HG03103 (cell line): ENCODE measurements at regions not wholly inside any gene's neighbourhood (a gene's known extent, or its start where the extent isn't known, plus 50 kb on each side); places are given as distances from the start of the nearest gene placed in this dataset.

Source experiments
- ATAC-seq: cut with Tn5 transposase; IDR thresholded peaks from one replicate; pipeline ENCODE4 v1.9.1; 2021; ENCODE audit warnings: low read depth; ENCODE audit not compliant: unreplicated experiment

DNA sequence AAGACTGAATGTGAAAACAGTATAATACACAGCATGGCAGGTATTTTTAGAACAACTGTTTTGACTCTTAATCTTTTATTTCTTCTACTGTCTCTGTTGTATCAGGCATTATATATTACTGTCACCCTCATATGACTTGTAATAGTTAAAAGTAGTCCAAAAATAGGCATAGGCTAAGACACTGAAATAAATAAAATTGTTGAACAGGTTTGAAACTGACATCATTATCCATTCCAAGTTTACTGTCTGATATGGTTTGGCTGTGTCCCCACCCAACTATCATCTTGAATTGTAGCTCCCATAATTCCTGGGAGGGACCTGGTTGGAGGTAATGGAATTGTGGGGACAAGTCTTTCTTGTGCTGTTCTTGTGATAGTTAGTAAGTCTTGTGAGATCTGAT lies 91.4 kb upstream of the CDH19 start:
- no peak for ATAC-seq

DNA sequence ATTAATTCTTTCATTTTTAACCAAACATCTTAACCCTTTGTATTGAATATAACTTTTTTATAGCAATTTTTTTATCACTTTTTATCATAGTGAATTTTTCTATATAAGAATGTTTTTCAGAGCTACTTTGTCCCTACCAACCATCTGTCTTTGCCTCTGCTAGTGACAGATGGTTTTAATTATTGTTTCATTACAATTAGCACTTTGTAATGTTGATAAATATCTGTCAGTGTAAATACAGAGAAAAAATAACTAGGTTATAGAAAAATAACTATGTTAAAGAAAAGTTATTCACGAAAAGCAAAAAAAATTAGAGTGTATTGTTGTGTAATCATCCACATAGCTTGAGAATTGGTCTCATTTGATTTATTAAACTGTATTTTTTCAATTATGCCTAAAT lies 91.0 kb upstream of the CDH19 start:
- no peak for ATAC-seq

DNA sequence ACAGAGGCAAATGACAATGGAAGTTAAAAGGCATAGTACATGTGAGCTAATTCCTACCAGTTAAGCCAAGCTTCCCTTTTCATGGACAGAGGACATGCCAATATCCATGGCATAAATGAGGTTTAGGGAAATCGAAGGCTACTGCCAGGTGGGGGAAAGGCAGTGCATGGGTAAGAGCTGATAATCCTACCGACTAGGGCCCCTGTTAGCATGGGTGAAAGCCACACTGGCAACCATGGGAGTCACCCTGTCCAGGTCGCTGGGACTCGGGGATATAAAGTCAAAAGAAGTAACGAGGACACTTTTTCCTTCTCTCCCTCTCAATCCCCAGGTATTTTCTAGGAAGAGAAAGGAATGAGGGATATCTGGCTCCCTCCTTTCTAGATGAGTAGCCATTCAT lies 83.7 kb upstream of the CDH19 start:
- no peak for ATAC-seq

DNA sequence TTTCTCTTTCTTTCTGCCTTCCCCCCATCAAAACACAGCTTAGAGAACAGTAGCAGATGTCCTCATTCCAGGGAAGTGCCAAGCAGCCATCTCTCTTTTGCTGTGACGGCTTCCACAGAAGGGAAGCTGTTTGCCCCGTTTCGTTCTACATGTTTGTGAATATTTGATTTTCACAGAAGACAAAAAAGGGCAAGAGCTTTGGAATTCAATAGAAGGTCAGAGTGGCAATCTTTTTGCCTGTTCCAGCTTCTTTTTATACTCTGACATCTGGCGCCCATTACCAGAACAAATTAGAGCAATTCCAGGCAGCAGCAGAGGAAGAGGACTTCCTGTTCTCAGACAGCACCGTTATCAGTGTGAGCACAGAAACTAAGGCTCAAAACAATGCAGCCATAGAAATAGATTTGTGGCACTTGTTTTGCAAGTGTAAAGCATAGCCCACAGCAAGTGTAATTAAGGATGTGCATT lies 79.0 kb upstream of the CDH19 start:
- ATAC-seq, result no peak

DNA sequence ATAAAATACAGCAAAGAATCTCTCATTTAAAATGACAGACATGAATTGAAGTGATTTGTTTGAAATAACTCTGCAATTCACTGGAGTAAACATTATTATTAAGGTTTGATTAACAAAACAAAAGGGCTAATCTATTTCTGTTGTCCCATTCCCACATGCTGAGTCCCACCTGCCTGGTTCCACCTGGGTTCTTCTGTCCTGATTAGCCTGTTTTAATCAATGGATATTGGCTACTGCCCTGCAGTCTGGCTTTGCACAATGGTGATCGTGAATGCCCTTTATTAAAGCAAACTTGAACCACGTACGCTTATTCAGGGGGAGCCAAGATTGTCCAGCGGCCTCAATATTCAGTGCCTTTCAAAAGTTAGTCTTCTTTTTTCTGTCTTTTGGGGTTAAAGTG lies 72.8 kb upstream of the CDH19 start:
- ATAC-seq, result no peak

DNA sequence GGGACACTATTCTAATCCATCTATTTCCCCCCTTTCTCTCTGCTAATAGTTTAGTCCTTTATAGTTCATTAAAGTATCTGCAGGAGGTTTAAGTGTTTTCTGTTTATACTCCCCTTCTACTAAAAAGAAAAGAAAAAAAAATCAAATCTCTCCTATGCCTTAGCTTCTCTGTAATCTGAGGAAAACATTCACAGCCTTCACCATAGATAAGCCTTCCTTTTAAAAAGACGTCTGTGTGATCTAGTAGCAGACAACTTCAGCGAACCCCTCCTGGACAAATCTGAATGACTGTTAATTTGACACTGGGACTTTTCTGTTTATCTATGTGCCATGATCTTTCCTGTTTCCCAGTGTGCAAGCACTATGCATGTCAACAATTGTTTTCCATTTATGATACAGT lies 70.4 kb upstream of the CDH19 start:
- ATAC-seq, result no peak

DNA sequence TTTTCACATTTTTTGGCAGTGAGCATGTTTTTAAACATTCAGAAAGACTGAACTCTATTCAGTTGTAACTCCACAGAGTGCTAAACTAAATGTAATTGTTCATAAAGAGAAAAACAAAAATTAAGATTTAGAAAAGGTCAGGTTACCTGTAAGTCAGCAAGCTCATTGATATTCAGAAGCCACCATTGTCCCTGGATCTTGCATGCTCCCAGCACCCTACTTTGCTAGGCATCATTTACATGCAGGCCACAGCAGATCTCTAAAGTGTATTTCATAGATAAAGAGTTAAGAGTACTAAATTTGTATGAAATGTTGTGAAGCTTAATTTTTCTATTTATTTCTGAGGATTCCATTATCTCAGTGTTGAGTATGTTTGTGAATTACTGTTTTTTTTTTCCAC lies 64.8 kb upstream of the CDH19 start:
- no peak for ATAC-seq

DNA sequence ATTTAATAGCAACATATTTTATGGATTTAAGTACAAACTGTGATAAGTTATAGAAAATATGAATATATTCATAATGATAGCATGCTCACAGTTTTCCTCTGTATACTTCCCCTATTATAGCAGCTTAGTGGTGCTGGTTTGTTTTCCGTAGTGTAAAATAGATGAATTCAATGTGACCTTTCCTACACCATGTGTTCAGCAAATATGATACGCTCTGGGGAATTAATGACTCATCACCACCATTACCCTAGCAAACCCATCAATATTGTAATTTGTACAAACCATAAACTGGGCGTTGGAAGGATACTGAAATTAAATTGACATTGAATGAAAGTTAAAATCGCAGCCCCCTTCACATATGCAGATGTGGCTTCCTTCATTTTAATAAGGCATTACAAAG lies 58.7 kb upstream of the CDH19 start:
- no peak for ATAC-seq

DNA sequence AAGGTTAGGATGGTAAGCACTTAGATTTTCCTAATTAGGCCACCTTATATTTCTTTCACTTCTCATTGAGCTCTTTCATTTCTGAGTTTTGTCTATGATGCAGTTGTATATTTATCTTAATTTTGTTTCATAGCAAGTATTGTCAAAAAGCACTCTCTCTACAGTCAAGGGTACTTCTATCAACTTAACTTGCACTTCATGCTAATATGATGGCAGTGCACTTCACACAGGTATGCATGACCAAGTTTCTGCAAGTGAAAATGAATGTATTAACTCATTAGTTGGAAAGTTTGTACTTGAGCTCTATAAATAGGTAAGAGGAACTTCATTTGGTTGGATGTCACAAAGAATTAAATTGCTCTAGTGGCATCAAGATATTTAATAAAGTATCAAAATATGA lies 51.5 kb upstream of the CDH19 start:
- ATAC-seq, result no peak
